PC-3 (cell line): ENCODE measurements at regions not wholly inside any gene's neighbourhood (a gene's known extent, or its start where the extent isn't known, plus 50 kb on each side); places are given as distances from the start of the nearest gene placed in this dataset.

ENCODE experiments used
- CTCF ChIP-seq: fragments of 300-600 bp; sonication (generic); conservative IDR thresholded peaks from 2 replicates; pipeline ENCODE4 v1.5.1; 2017; ENCODE audit warnings: antibody characterized with exemption, low read depth, mild to moderate bottlenecking, low read length
- EZH2phosphoT487 ChIP-seq: fragments of 300-600 bp; sonication (generic); IDR thresholded peaks from 2 replicates; pipeline ENCODE4 v1.6.1; 2018; ENCODE audit warnings: mild to moderate bottlenecking, antibody characterized with exemption, low read length, borderline replicate concordance

GRCh38 chr13:53174545-53174944, 145.9 kb downstream of the OLFM4 start:
- TF ChIP-seq CTCF (no peak), EZH2phosphoT487 (no peak)
